ENCODE measurements at regions not wholly inside any gene's neighbourhood (a gene's known extent, or its start where the extent isn't known, plus 50 kb on each side); places are given as distances from the start of the nearest gene placed in this dataset.
A peak's percentile ranks its signal among the peaks of the same experiment; 100 is the strongest.

DNA sequence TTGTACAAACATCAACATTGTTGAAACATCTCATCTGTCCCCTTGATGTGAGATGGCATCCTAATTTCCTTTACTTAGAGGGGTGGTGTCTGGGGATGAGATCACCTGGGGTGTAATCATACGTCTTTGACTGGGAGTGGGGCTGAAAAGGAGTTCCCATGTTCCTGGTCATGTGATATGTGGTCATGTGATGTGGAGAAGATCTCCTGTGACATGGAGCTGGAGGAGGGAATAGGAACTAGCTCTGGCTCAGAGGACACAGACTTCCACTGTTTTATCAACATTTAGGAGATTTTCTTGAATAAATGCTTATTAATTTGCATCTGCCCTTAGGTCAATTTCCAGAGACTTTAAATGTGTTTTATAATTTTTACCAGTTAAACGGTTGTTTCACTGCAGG, 868.6 kb upstream of the TPTE start:
- TF ChIP-seq, protein P1, sequence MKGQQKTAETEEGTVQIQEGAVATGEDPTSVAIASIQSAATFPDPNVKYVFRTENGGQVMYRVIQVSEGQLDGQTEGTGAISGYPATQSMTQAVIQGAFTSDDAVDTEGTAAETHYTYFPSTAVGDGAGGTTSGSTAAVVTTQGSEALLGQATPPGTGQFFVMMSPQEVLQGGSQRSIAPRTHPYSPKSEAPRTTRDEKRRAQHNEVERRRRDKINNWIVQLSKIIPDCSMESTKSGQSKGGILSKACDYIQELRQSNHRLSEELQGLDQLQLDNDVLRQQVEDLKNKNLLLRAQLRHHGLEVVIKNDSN (IDR thresholded peaks at IDR 0.05), result peak; percentile 6; the same call in 1 of the 2 replicates

DNA sequence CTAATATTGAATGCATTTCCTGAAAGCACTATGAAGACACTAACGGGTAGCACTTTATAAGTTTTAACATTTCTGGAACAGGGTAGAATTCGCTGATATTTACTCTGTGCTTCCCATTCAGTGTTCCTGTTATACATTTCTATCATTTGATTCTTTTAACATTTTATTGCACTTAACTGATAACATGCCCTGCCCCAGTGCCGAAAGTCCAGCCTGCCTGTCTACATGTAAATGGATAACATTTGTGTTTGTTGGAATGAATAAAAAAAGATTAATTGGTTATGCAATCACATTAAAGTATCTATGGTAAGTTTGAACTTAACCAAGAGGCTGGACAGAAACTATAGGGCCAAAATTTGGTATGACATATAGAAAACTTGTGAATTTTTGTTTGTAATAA, 790.5 kb upstream of the TPTE start:
- TF ChIP-seq REST (IDR thresholded peaks at IDR 0.05; ENCODE audit: low read depth) (no peak), EGR1 (IDR thresholded peaks at IDR 0.05) (no peak), FOXM1 (IDR thresholded peaks at IDR 0.05; ENCODE audit: borderline replicate concordance, low read depth) (no peak), NFIC (IDR thresholded peaks at IDR 0.05) (no peak), EP300 (IDR thresholded peaks at IDR 0.05; ENCODE audit: borderline replicate concordance) (no peak)
- TF ChIP-seq, protein P1 (IDR thresholded peaks at IDR 0.05), result no peak

- TF ChIP-seq EP300 (IDR thresholded peaks at IDR 0.05; ENCODE audit: borderline replicate concordance), result no peak
- TF ChIP-seq TAF1 (IDR thresholded peaks at IDR 0.05; ENCODE audit: low read depth), result no peak
- no peak for TF ChIP-seq CEBPB (IDR thresholded peaks at IDR 0.05)
- no peak for TF ChIP-seq ZBTB7A (IDR thresholded peaks at IDR 0.05; ENCODE audit: low read depth)
- no peak for TF ChIP-seq RAD21 (IDR thresholded peaks at IDR 0.05; ENCODE audit: low read depth)
- TF ChIP-seq, protein P1 (IDR thresholded peaks at IDR 0.05), result no peak
- TF ChIP-seq EGR1 (IDR thresholded peaks at IDR 0.05), result no peak
- TF ChIP-seq REST (IDR thresholded peaks at IDR 0.05; ENCODE audit: low read depth), result no peak
- TF ChIP-seq TCF12 (IDR thresholded peaks at IDR 0.05; ENCODE audit: low read depth), result no peak
- TF ChIP-seq, protein P2, sequence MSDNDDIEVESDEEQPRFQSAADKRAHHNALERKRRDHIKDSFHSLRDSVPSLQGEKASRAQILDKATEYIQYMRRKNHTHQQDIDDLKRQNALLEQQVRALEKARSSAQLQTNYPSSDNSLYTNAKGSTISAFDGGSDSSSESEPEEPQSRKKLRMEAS (IDR thresholded peaks at IDR 0.05), result no peak
- TF ChIP-seq FOXM1 (IDR thresholded peaks at IDR 0.05; ENCODE audit: borderline replicate concordance, low read depth), result no peak
Measured at GRCh38 chr21:9735421-9735961, 785.9 kb upstream of the TPTE start.

DNA sequence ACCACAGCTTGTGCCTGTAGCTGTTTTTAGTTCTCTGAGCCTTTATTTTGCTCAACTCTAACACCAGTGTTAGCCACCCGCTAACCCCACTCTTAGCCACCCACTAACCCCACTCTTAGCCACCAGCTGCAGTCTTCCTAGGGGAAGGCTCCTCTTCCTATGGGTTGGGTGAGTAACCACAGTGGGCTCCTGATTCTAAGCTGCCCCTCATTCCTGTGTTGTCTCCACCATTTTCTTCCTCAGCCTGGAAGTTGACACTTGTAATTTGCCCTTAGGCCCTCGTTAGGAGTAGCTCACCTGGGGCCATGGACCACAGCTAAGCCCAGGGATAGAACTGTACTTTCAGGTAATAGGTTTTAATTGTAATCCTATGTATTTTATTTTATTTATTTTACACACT, 782.9 kb upstream of the TPTE start:
- no peak for TF ChIP-seq YY1 (IDR thresholded peaks at IDR 0.05; ENCODE audit: low read depth)
- TF ChIP-seq CEBPB (IDR thresholded peaks at IDR 0.05), result no peak
- no peak for TF ChIP-seq TAF1 (IDR thresholded peaks at IDR 0.05; ENCODE audit: low read depth)
- TF ChIP-seq NFIC (IDR thresholded peaks at IDR 0.05), result no peak
- TF ChIP-seq FOXM1 (IDR thresholded peaks at IDR 0.05; ENCODE audit: borderline replicate concordance, low read depth), result no peak
- TF ChIP-seq REST (IDR thresholded peaks at IDR 0.05; ENCODE audit: low read depth), result no peak
- no peak for TF ChIP-seq RAD21 (IDR thresholded peaks at IDR 0.05; ENCODE audit: low read depth)
- no peak for TF ChIP-seq CREB1 (IDR thresholded peaks at IDR 0.05; ENCODE audit: low read depth)
- no peak for TF ChIP-seq EP300 (IDR thresholded peaks at IDR 0.05; ENCODE audit: borderline replicate concordance)

GRCh38 chr21:9739240-9739639, 782.1 kb upstream of the TPTE start:
- TF ChIP-seq, protein P2 (IDR thresholded peaks at IDR 0.05), result no peak
- TF ChIP-seq ZBTB7A (IDR thresholded peaks at IDR 0.05; ENCODE audit: low read depth), result no peak
- TF ChIP-seq EGR1 (IDR thresholded peaks at IDR 0.05), result no peak
- no peak for TF ChIP-seq RAD21 (IDR thresholded peaks at IDR 0.05; ENCODE audit: low read depth)
- no peak for TF ChIP-seq CREB1 (IDR thresholded peaks at IDR 0.05; ENCODE audit: low read depth)
- TF ChIP-seq, protein P1 (IDR thresholded peaks at IDR 0.05), result no peak
- TF ChIP-seq TEAD4 (IDR thresholded peaks at IDR 0.05), result no peak
- TF ChIP-seq REST (IDR thresholded peaks at IDR 0.05; ENCODE audit: low read depth), result no peak
- TF ChIP-seq NFIC (IDR thresholded peaks at IDR 0.05), result no peak
- no peak for TF ChIP-seq TCF12 (IDR thresholded peaks at IDR 0.05; ENCODE audit: low read depth)
- TF ChIP-seq YY1 (IDR thresholded peaks at IDR 0.05; ENCODE audit: low read depth), result no peak
- no peak for TF ChIP-seq FOXM1 (IDR thresholded peaks at IDR 0.05; ENCODE audit: borderline replicate concordance, low read depth)
- TF ChIP-seq CEBPB (IDR thresholded peaks at IDR 0.05), result no peak

Measured in Ishikawa (cell line).